ENCODE measurements at regions not wholly inside any gene's neighbourhood (a gene's known extent, or its start where the extent isn't known, plus 50 kb on each side); places are given as distances from the start of the nearest gene placed in this dataset.

- Mint-ChIP-seq H3K36me3 (no peaks in the 10 kb centered on the region), H3K4me1 (no peaks in the 10 kb centered on the region), H3K9me3 (peaks cover 4% of the 10 kb centered on the region), H3K27ac (no peak overlapping the region), H3K4me3 (no peak overlapping the region), H3K27me3 (no peaks in the 10 kb centered on the region)
- no peak for DNase-seq
Observed at GRCh38 chr13:89687066-89687465, 1660.4 kb upstream of the MIR17HG start.

- no peak for DNase-seq
- H3K27me3 Mint-ChIP-seq = no peaks in the 10 kb centered on the region
- no peak overlapping the region for H3K27ac Mint-ChIP-seq
- H3K36me3 Mint-ChIP-seq = no peaks in the 10 kb centered on the region
- H3K4me3 Mint-ChIP-seq = no peak overlapping the region
- H3K9me3 Mint-ChIP-seq = peaks cover 4% of the 10 kb centered on the region
- H3K4me1 Mint-ChIP-seq = no peaks in the 10 kb centered on the region
Observed at GRCh38 chr13:89688918-89689317, 1658.6 kb upstream of the MIR17HG start.

DNA sequence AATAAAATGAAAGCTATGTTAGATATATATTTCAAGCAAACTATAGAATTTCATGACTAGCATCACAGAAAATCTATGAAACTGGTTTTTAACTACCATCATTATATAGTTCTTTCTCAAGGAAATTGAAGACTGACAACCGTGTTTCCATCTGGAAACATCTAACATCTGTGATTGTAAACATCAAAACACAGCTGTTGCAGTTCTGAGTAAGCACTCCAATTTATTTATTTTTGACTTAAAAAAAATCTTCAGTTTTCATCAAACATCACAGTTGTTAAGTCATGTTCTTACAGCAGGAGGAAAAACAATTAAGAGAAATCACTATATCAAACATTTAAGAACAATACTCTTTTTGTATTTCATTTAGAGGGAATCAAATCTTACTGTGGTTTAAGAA, 1653.0 kb upstream of the MIR17HG start:
- DNase-seq = no peak
- Mint-ChIP-seq H3K27me3 (no peaks in the 10 kb centered on the region), H3K36me3 (no peaks in the 10 kb centered on the region), H3K4me1 (no peaks in the 10 kb centered on the region), H3K4me3 (no peak overlapping the region), H3K27ac (no peak overlapping the region), H3K9me3 (peaks cover 5% of the 10 kb centered on the region)

DNA sequence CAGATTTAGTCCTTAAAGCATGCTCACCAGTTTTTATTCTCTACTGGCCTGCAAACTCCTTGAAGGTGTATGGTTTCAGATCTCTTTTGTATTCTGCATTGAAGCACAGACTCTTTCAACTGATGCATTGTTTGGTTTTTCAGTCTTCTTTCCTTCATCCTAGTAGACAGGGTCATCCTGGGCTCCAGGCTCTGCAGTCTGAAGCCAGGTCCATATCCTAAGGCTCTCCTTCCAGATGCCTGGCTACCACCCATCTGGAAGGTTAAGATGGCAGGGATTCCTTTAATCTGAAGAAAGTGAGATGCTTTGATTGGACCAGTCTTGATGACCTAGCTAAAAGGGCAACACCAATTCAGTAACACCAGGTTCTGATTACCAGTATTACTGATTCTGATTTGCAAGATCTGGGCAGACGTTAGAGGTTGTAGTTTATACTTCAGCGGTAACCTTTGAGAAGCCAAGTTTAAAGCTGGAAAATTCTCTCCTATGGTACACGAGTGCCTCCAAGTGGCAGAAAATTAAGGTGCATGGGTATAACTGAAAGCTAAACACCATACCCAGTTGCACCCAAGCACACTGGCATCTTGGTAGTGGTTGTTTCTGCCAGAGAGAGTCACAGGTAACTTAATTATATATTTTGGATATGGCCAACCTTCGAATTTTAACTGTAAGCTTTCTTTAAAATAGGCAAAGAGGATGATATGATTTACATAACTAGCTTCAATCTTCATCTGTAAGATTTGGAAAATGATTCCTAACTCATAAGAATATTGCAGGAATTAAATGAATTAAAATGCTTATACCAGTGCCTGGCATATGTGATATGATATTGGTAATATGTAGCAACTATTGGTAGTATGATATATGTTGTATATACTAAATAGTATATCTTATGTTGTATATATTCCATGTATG, 1651.9 kb upstream of the MIR17HG start:
- H3K27ac Mint-ChIP-seq = no peak overlapping the region
- no peak overlapping the region for H3K4me3 Mint-ChIP-seq
- no peaks in the 10 kb centered on the region for H3K27me3 Mint-ChIP-seq
- peak; percentile 4 for DNase-seq
- no peaks in the 10 kb centered on the region for H3K4me1 Mint-ChIP-seq
- peaks cover 5% of the 10 kb centered on the region for H3K9me3 Mint-ChIP-seq
- no peaks in the 10 kb centered on the region for H3K36me3 Mint-ChIP-seq

DNA sequence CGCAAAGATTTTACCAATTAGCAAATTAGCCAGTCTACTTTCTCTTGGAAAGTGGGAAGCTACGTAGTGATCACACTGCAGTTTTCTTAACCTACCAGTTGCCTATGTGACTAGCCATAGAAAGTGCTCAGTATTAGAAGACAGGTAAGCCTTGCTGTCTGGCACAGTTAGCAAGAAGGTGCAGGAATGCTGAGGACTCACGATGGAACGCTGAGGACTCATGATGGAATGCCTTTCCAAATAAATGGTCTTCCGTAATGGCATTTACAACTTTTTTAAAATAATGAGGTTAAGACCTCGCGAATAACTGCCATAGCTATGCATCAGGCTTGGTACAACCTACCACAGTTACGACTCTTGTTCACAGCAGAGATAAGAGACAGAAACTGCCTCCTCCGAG, 1645.6 kb upstream of the MIR17HG start:
- peaks cover 5% of the 10 kb centered on the region for H3K9me3 Mint-ChIP-seq
- H3K27ac Mint-ChIP-seq = no peak overlapping the region

GRCh38 chr13:89704040-89704439, 1643.4 kb upstream of the MIR17HG start:
- Mint-ChIP-seq H3K27me3 (no peaks in the 10 kb centered on the region), H3K4me3 (no peak overlapping the region), H3K36me3 (no peaks in the 10 kb centered on the region), H3K9me3 (peaks cover 1% of the 10 kb centered on the region), H3K4me1 (no peaks in the 10 kb centered on the region), H3K27ac (no peak overlapping the region)
- DNase-seq = no peak

More for the DNA sequence above, 1645.6 kb upstream of the MIR17HG start:
- Mint-ChIP-seq H3K4me3 (no peak overlapping the region), H3K36me3 (no peaks in the 10 kb centered on the region), H3K4me1 (no peaks in the 10 kb centered on the region), H3K27me3 (no peaks in the 10 kb centered on the region)
- no peak for DNase-seq

GRCh38 chr13:89708013-89708412, 1639.5 kb upstream of the MIR17HG start:
- no peaks in the 10 kb centered on the region for H3K27me3 Mint-ChIP-seq
- H3K4me3 Mint-ChIP-seq = no peak overlapping the region
- no peak overlapping the region for H3K27ac Mint-ChIP-seq
- H3K4me1 Mint-ChIP-seq = no peaks in the 10 kb centered on the region
- H3K9me3 Mint-ChIP-seq = peaks cover 2% of the 10 kb centered on the region
- DNase-seq = no peak
- no peaks in the 10 kb centered on the region for H3K36me3 Mint-ChIP-seq

DNA sequence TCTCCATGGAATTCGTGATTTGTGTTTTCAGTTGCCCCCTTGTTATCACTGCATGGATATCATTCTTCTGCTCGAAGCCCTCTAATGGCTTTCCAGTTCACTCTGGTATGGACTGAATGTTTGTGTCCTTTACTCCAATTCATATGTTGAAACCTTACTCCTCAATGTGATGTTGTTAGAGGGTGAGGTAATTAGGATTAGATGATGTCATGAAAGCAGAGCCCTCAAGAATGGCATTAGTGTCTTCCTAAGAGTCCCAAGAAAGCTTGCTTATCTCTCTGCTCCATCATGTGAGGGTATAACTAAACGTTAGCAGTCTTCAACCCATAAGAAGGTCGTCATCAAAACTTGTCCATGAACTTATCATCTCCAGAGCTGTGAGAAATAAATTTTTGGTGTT, 1626.3 kb upstream of the MIR17HG start:
- Mint-ChIP-seq H3K36me3 (no peaks in the 10 kb centered on the region), H3K4me1 (no peaks in the 10 kb centered on the region), H3K27me3 (no peaks in the 10 kb centered on the region), H3K27ac (no peak overlapping the region), H3K9me3 (peaks cover 10% of the 10 kb centered on the region), H3K4me3 (no peak overlapping the region)
- no peak for DNase-seq

DNA sequence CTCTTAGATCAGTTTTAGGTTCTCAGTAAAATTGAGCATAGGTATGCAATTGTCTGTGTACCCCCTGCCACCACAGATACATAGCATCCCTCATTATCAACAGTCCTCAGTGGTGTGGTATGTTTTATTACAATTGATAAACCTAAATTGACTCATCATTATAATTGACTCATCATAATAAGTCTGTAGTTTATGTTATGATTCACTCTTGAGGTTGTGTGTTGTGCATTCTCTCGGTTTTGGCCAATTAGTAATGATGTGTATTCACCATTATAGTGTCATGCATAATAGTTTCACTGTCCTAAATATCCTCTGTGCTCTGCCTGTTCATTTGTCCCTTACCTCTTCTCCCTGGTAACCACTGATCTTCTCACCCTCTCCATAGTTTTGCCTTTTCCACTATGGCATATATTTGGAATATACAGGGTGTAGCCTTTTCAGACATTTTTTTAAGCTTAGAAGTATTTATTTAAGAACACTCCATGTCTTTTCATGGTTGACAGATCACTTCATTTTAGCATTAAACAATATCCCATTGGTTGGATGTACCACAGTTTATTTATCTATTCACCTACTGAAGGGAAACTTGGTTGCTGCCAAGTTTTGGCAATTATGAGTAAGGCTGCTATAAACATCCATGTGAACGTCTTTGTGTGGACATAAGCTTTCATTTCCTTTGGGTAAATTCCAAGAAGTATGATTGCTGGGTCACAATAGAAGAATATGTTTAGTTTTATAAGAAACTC, 1620.6 kb upstream of the MIR17HG start:
- H3K9me3 Mint-ChIP-seq = peaks cover 9% of the 10 kb centered on the region
- no peaks in the 10 kb centered on the region for H3K4me1 Mint-ChIP-seq
- no peak for DNase-seq
- no peaks in the 10 kb centered on the region for H3K36me3 Mint-ChIP-seq
- no peak overlapping the region for H3K27ac Mint-ChIP-seq
- H3K4me3 Mint-ChIP-seq = no peak overlapping the region
- no peaks in the 10 kb centered on the region for H3K27me3 Mint-ChIP-seq

GRCh38 chr13:89733829-89734228, 1613.7 kb upstream of the MIR17HG start:
- Mint-ChIP-seq H3K4me1 (no peaks in the 10 kb centered on the region), H3K27me3 (no peaks in the 10 kb centered on the region), H3K9me3 (peaks cover 4% of the 10 kb centered on the region), H3K4me3 (no peak overlapping the region), H3K27ac (no peak overlapping the region), H3K36me3 (no peaks in the 10 kb centered on the region)
- DNase-seq = no peak

DNA sequence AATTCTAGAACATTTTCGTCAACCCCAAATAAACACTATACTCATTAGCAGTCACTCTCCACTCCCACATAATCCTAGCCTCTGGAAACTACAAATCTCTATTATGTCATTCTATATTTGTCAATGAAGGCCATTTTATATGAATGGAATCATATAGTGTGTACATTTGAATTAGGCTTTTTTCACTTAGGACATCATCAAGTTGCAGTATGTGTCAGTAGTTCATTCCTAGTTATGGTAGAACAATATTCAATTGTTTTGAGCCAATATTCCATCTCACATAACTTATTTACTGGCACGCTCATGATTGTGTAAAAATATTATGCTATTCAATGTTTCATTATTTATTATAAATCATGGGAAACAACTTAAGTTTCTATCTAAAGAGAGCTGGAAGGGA, 1610.4 kb upstream of the MIR17HG start:
- Mint-ChIP-seq H3K9me3 (peaks cover 4% of the 10 kb centered on the region), H3K4me3 (no peak overlapping the region), H3K27me3 (no peaks in the 10 kb centered on the region), H3K27ac (no peak overlapping the region), H3K4me1 (no peaks in the 10 kb centered on the region), H3K36me3 (no peaks in the 10 kb centered on the region)
- DNase-seq = no peak

GRCh38 chr13:89738072-89738471, 1609.4 kb upstream of the MIR17HG start:
- H3K4me3 Mint-ChIP-seq = no peak overlapping the region

GRCh38 chr13:89740994-89741685, 1606.3 kb upstream of the MIR17HG start:
- H3K27ac Mint-ChIP-seq = no peak overlapping the region
- no peaks in the 10 kb centered on the region for H3K4me1 Mint-ChIP-seq
- H3K36me3 Mint-ChIP-seq = no peaks in the 10 kb centered on the region
- no peak for DNase-seq
- H3K27me3 Mint-ChIP-seq = no peaks in the 10 kb centered on the region
- no peak overlapping the region for H3K4me3 Mint-ChIP-seq
- peaks cover 6% of the 10 kb centered on the region for H3K9me3 Mint-ChIP-seq

More at GRCh38 chr13:89738072-89738471, 1609.4 kb upstream of the MIR17HG start:
- Mint-ChIP-seq H3K9me3 (peaks cover 4% of the 10 kb centered on the region), H3K27ac (no peak overlapping the region), H3K36me3 (no peaks in the 10 kb centered on the region), H3K27me3 (no peaks in the 10 kb centered on the region), H3K4me1 (no peaks in the 10 kb centered on the region)
- DNase-seq = no peak

DNA sequence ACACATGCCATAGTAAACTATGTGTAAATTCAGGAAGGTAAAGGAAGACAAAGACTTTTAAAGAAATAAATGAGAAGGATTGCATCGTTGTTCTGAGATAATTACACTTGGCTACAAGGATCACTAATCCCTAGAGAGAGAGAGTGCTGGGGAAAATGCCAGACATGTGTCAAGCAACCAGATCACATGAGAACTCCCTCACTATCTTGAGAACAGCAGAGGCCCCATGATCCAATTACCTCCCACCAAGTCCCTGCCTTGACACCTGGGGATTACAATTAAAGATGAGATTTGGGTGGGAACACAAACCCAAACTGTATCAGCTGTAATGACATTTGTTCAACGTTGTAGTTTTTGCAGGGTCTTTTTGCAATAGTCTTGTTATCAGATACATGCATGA, 1600.9 kb upstream of the MIR17HG start:
- no peaks in the 10 kb centered on the region for H3K4me1 Mint-ChIP-seq
- no peak overlapping the region for H3K27ac Mint-ChIP-seq
- H3K36me3 Mint-ChIP-seq = no peaks in the 10 kb centered on the region
- no peaks in the 10 kb centered on the region for H3K27me3 Mint-ChIP-seq
- no peak for DNase-seq
- H3K9me3 Mint-ChIP-seq = peaks cover 6% of the 10 kb centered on the region
- H3K4me3 Mint-ChIP-seq = no peak overlapping the region

DNA sequence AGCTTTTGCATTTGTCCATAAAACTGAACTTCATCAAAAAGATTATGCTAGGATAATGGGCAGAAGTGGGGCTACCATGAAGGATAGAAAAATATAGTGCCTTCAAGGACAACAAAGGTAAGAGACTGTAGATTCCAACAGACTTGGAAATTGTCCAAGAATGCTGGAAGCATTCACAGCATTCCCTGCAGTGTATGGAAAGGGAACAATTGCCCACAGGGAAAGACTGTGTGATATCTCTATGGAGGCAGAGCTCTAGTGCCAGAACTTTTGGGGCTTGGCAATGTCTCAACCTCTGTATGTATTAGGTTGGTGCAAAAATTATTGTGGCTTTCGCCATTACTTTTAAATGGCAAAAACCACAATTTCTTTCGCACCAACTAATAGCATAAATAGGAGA, 1598.8 kb upstream of the MIR17HG start:
- Mint-ChIP-seq H3K9me3 (peaks cover 5% of the 10 kb centered on the region), H3K27me3 (no peaks in the 10 kb centered on the region), H3K36me3 (no peaks in the 10 kb centered on the region), H3K27ac (no peak overlapping the region), H3K4me3 (no peak overlapping the region), H3K4me1 (no peaks in the 10 kb centered on the region)
- no peak for DNase-seq

Data from activated naive CD8-positive, alpha-beta T cell treated with anti-CD3 and anti-CD28 coated beads for 36 hours (primary cell).